Left colon (tissue), 2 donors: ENCODE measurements at regions not wholly inside any gene's neighbourhood (a gene's known extent, or its start where the extent isn't known, plus 50 kb on each side); places are given as distances from the start of the nearest gene placed in this dataset.
A peak's percentile ranks its signal among the peaks of the same experiment; 100 is the strongest.
"Not testable (repeated sequence)": the region's sequence is repeated elsewhere in the genome, so short reads cannot be mapped to it uniquely, and the experiment has no call there.

Experiments used
- ATAC-seq: fragments of 200-7000 bp; cut with Tn5 transposase; one replicate; pipeline ENCODE4 v1.9.1; 2020; ENCODE audit warnings: mild to moderate bottlenecking, moderate library complexity
- DNase-seq, 2 donors: peaks; one replicate each; pipeline ENCODE4 v3.0.0-alpha.2; 2020
- intact Hi-C, 2 donors: fragments of 100-400 bp; cut with DNase I in 1 of 2; cut with micrococcal nuclease in 1 of 2; formaldehyde crosslinking; loops; one replicate each; pipeline versions ENCODE4 v1.11.2 to v1.14.0; 2022; cut with DNase I, micrococcal nuclease
- donor health status: DM: no; HTN: no; CAD: no.
- donor health status: DM: yes; HTN: yes; CAD: no.

GRCh38 chrX:66918511-66918910, 279.6 kb upstream of the EDA2R start:
- intact Hi-C loops = no loop called here
- ATAC-seq (peak; percentile 44), DNase-seq (no peak)

DNA sequence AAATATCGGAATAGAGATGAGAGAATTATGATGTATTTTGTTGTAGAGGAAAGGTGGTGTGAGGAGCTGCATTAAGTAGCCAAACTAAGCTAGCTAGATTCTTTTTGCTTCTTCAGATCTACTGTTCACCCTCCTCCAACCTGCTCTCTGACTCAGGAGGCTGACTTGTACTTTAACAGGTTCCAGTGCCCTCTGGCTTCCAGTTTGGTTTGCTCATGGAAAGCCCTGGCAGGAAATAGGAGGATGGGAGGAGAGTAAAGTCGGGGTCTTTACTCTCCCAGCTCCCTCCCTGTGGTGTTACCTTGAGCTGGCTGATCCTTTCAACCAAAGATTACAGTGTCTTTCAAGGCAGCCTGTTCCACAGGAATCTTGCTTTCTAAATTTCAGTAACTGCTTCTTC, 277.0 kb upstream of the EDA2R start:
- ATAC-seq (no peak), DNase-seq (no peak)
- intact Hi-C loops = no loop called here

- ATAC-seq (peak; percentile 77), DNase-seq (peak in 1 of 2 donors; percentile 5)
- intact Hi-C loops = no loop called here
These were observed 275.2 kb upstream of the EDA2R start for GRCh38 chrX:66914080-66914479.

- no peak for DNase-seq
- ATAC-seq = peak; percentile 68
- intact Hi-C loops = no loop called here
These were observed 273.5 kb upstream of the EDA2R start for GRCh38 chrX:66912417-66912816.

GRCh38 chrX:66902081-66902480, 263.2 kb upstream of the EDA2R start:
- ATAC-seq = no peak
- intact Hi-C loops = no loop called here
- no peak for DNase-seq

DNA sequence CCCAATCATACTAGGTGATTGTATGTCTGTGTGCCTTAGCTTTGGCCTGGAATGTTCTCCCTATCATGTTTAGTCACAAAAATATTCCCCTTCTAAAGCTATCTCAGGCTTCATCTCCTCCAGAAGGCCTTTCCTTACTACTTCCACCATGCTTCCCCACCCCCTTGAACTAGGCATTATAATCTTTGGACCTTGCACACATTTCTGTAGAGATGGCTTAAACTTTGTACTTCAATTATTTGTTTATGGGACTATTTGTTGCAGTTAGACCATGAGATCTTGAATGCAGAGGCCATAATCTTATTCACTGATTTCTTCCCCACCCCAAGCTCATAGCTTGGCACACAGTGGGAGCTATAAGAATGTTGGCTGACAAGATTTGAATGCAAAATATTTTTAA, 262.0 kb upstream of the EDA2R start:
- intact Hi-C loops = no loop called here
- peak; percentile 92 for ATAC-seq
- DNase-seq = no peak

GRCh38 chrX:66892004-66892403, 253.1 kb upstream of the EDA2R start:
- no peak for ATAC-seq
- intact Hi-C loops = no loop called here

GRCh38 chrX:66889418-66889817, 250.5 kb upstream of the EDA2R start:
- intact Hi-C loops = no loop called here
- ATAC-seq (no peak), DNase-seq (no peak)

More at GRCh38 chrX:66892004-66892403, 253.1 kb upstream of the EDA2R start:
- no peak for DNase-seq

- intact Hi-C loops = no loop called here
- DNase-seq = no peak
- ATAC-seq = no peak
These were observed 243.2 kb upstream of the EDA2R start for GRCh38 chrX:66882101-66882500.

DNA sequence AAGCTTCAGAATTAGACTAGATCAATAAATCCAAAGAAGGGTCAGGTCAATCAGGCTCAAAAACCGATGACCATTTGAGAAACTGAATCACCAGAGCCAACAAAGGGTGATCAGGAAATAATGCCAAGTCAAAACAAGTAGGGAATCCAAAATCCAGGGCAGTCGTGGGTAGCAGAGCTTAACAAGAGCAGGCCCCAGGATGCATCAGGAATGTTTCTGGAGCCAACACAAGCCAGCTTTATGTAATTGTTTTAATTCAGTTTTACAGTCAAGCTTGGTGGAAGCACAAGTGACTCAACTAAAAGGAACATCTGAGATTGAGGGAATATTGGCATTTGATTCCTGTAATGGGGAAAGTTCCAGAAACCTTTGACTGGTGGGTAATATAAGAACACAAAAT, 237.9 kb upstream of the EDA2R start:
- no peak for DNase-seq
- intact Hi-C loops = no loop called here
- ATAC-seq = no peak

DNA sequence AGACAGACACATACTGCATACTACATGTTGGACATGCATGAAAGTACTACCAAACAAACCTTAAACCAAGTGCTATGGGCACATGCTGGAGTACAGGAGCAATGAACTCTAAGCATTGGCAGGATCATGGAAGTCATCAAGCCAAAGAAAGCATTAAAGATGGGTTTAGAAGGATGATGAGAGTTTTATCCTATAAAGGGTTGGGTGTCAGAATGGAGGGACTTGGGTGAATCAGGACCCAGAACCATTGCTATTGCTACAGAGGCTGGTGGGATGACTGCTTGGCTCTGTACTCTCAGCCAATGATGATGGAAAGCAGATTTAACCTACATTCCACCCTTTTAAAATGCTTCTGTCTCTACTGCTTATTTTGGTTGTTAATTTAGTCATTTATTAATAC, 233.9 kb upstream of the EDA2R start:
- ATAC-seq (no peak), DNase-seq (no peak)
- intact Hi-C loops = no loop called here

DNA sequence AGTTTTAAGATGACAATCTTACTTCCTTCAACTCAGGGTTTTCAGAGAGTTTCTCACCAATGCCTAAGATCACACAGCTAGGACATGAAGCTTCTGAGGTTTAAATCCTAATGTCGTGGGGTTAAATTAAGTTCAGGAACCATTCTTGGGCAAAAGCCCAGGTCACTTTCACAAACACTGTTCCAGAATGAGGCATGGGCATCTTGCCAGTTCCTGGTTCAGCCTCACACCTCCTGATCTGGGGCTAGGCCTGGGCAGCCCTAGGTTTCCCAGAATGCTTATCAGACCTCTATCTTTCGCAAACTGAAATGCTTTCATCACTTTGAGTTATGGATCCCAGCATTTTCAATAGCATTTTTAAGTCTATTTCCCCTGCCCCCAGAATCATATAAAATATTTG, 224.8 kb upstream of the EDA2R start:
- ATAC-seq = peak; percentile 64
- peak in 1 of 2 donors; percentile 28 for DNase-seq
- intact Hi-C loops = no loop called here

DNA sequence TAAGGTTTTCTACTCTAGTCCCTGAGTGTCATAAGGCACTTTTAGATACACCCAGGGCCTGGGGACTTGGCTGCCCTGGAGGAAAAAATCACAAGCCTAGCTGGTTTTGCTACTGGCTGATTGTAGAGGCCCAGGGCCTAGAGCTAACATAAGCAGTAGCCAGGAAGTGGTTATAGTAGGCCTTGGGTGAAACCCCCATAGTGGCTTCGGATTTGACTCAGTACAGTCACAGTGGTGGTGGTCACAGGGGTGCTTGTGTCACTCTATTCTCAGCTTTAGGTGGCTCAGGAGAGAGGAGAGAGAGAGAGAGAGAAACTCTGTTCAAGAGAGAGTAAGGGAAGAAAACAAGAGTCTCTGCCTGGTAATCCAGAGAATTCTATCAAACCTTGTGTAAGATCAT, 194.5 kb upstream of the EDA2R start:
- DNase-seq (no peak), ATAC-seq (no peak)
- intact Hi-C loops = no loop called here

GRCh38 chrX:66815227-66815626, 176.3 kb upstream of the EDA2R start:
- DNase-seq (no peak), ATAC-seq (peak; percentile 26)
- intact Hi-C loops = no loop called here

DNA sequence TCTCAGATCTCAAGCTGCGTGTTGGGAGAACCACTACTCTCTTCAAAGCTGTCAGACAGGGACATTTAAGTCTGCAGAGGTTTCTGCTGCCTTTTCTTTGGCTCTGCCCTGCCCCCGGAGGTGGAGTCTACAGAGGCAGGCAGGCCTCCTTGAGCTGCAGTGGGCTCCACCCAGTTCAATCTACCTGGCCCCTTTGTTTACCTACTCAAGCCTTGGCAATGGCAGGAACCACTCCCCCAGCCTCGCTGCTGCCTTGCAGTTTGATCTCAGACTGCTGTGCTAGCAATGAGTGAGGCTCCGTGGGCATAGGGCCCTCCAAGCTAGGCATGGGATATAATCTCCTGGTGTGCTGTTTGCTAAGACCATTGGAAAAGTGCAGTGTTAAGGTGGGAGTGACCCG, 155.6 kb upstream of the EDA2R start:
- intact Hi-C loops, DNase-seq, ATAC-seq: not testable (repeated sequence)

DNA sequence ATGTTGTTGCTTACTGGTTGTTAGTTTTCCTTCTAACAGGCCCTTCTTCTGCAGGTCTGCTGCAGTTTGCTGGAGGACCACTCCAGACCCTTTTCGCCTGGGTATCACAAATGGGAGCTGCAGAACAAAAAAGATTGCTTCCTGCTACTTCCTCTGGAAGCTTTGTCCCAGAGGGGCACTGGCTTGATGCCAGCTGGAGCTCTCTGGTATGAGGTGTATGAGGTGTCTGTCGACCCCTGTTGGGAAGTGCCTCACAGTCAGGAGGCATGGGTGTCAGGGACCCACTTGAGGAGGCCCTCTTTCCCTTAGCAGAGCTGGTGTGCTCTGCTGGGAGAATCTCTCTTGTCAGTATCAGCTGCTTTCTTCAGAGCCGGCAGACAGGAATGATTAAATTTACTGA, 127.4 kb upstream of the EDA2R start:
- intact Hi-C loops = no loop called here
- ATAC-seq (no peak), DNase-seq (no peak)

- intact Hi-C loops = no loop called here
- ATAC-seq (no peak), DNase-seq (no peak)
These were observed 121.8 kb upstream of the EDA2R start for GRCh38 chrX:66760651-66761050.

DNA sequence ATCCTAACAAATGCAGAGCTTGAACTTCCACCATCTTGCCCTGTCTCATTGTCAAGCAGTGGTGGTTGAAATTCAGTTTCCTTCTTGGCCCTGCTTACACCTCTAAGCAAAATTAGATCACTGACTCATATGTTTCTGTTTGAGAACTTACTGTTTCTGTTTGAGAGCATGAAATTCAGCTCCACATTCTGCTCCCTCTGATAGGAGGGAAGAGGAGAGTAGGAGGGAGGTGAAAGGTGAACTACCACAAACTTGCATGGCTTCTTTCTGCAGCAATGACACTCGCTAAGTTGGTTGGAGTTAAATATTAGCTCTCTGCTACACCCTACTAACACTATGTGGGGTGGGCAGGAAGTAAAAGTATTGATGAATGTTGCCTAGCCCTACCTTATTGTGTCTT, 117.8 kb upstream of the EDA2R start:
- DNase-seq = no peak
- ATAC-seq = peak; percentile 95
- intact Hi-C loops = no loop called here

GRCh38 chrX:66751136-66751782, 112.4 kb upstream of the EDA2R start:
- DNase-seq (no peak), ATAC-seq (peak; percentile 74)
- intact Hi-C loops = no loop called here

DNA sequence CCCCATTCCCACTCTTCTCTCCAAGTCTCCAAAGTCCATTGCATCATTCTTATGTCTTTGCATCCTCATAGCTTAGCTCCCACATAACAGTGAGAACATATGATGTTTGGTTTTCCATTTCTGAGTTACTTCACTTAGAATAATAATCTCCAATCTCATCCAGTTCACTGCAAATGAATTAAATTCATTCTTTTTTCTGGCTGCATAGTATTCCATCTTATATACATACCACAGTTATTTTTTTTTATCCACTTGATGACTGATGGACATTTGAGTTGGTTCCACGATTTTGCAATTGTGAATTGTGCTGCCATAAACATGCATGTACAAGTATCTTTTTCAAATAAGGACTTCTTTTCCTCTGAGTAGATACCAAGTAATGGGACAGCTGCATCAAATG, 105.6 kb upstream of the EDA2R start:
- intact Hi-C loops, DNase-seq, ATAC-seq: not testable (repeated sequence)

GRCh38 chrX:66731398-66731797, 92.5 kb upstream of the EDA2R start:
- ATAC-seq = peak; percentile 35
- no peak for DNase-seq
- intact Hi-C loops = no loop called here
